DOHH2 (cell line): ENCODE measurements at regions not wholly inside any gene's neighbourhood (a gene's known extent, or its start where the extent isn't known, plus 50 kb on each side); places are given as distances from the start of the nearest gene placed in this dataset.

Experiments
- EZH2phosphoT487 ChIP-seq: fragments of 200-600 bp; sonication (generic); IDR thresholded peaks from 2 replicates; pipeline ENCODE4 v1.6.1; 2017; ENCODE audit warnings: borderline replicate concordance, mild to moderate bottlenecking, antibody characterized with exemption, low read length, moderate library complexity, mixed read lengths
- TF ChIP-seq, protein P1 (sequence below): fragments of 200-600 bp; sonication (generic); IDR thresholded peaks from one replicate; pipeline ENCODE4 v1.5.1; 2014; ENCODE audit warnings: antibody characterized with exemption, mild to moderate bottlenecking, low read depth, low read length; ENCODE audit not compliant: poor library complexity, severe bottlenecking

DNA sequence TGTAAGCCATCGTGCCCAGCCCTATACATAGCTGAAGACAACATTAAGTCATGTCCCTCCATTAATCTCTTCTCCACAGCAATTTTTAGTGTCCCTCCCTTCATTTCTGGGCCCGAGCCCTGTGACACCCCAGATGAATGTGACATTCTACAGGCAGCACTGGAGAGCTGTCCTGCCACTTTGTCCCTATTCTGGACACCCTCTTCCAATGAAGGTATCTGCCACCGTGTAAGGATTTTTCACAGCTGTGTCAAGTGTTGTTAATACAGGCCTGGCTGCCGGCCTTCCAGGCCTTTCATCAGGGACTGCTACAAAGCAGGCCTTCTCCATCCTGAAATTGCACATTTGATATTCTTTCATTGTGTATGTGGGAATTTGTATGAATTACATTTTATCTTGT lies 62.0 kb upstream of the SLC28A3 start:
- TF ChIP-seq, protein P1, sequence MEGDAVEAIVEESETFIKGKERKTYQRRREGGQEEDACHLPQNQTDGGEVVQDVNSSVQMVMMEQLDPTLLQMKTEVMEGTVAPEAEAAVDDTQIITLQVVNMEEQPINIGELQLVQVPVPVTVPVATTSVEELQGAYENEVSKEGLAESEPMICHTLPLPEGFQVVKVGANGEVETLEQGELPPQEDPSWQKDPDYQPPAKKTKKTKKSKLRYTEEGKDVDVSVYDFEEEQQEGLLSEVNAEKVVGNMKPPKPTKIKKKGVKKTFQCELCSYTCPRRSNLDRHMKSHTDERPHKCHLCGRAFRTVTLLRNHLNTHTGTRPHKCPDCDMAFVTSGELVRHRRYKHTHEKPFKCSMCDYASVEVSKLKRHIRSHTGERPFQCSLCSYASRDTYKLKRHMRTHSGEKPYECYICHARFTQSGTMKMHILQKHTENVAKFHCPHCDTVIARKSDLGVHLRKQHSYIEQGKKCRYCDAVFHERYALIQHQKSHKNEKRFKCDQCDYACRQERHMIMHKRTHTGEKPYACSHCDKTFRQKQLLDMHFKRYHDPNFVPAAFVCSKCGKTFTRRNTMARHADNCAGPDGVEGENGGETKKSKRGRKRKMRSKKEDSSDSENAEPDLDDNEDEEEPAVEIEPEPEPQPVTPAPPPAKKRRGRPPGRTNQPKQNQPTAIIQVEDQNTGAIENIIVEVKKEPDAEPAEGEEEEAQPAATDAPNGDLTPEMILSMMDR = no peak
- no peak for TF ChIP-seq EZH2phosphoT487
